HG03342 (cell line): ENCODE measurements at regions not wholly inside any gene's neighbourhood (a gene's known extent, or its start where the extent isn't known, plus 50 kb on each side); places are given as distances from the start of the nearest gene placed in this dataset.
"Not testable (repeated sequence)": the region's sequence is repeated elsewhere in the genome, so short reads cannot be mapped to it uniquely, and the experiment has no call there.

Experiments
- ATAC-seq: cut with Tn5 transposase; IDR thresholded peaks from one replicate; pipeline ENCODE4 v1.9.1; 2021; ENCODE audit warnings: mild to moderate bottlenecking, moderate library complexity; ENCODE audit not compliant: unreplicated experiment

- ATAC-seq, result no peak
These were observed 187.0 kb downstream of the CARTPT start for GRCh38 chr5:71905834-71906711.

- no peak for ATAC-seq
These were observed 188.0 kb downstream of the CARTPT start for GRCh38 chr5:71907001-71907588.

- no peak for ATAC-seq
These were observed 188.6 kb downstream of the CARTPT start for GRCh38 chr5:71907608-71908145.

GRCh38 chr5:71910741-71911140 lies 191.7 kb downstream of the CARTPT start:
- ATAC-seq, result no peak

GRCh38 chr5:71912021-71912420 lies 192.9 kb downstream of the CARTPT start:
- ATAC-seq, result no peak

- ATAC-seq, result no peak
These were observed 193.0 kb upstream of the MAP1B start for GRCh38 chr5:71914281-71914680.

GRCh38 chr5:71922584-71923106 lies 184.6 kb upstream of the MAP1B start:
- no peak for ATAC-seq

- ATAC-seq, result no peak
These were observed 183.5 kb upstream of the MAP1B start for GRCh38 chr5:71923755-71924154.

- no peak for ATAC-seq
These were observed 182.9 kb upstream of the MAP1B start for GRCh38 chr5:71924325-71924724.

- no peak for ATAC-seq
These were observed 182.3 kb upstream of the MAP1B start for GRCh38 chr5:71924980-71925379.

- no peak for ATAC-seq
These were observed 181.6 kb upstream of the MAP1B start for GRCh38 chr5:71925608-71926091.

GRCh38 chr5:71929003-71929402 lies 178.3 kb upstream of the MAP1B start:
- ATAC-seq, result no peak

- ATAC-seq, result not testable (repeated sequence)
These were observed 176.7 kb upstream of the MAP1B start for GRCh38 chr5:71930554-71930953.

GRCh38 chr5:71932131-71932654 lies 175.1 kb upstream of the MAP1B start:
- no peak for ATAC-seq

GRCh38 chr5:71932655-71933338 lies 174.5 kb upstream of the MAP1B start:
- no peak for ATAC-seq

GRCh38 chr5:71934322-71934721 lies 173.0 kb upstream of the MAP1B start:
- ATAC-seq, result no peak

GRCh38 chr5:71937921-71938698 lies 169.2 kb upstream of the MAP1B start:
- ATAC-seq, result no peak

- ATAC-seq, result no peak
These were observed 168.4 kb upstream of the MAP1B start for GRCh38 chr5:71938895-71939294.

GRCh38 chr5:71939452-71940230 lies 167.6 kb upstream of the MAP1B start:
- no peak for ATAC-seq
